Fibroblast of villous mesenchyme (primary cell): ENCODE measurements at regions not wholly inside any gene's neighbourhood (a gene's known extent, or its start where the extent isn't known, plus 50 kb on each side); places are given as distances from the start of the nearest gene placed in this dataset.

Experiments used
- DNase-seq: peaks from one replicate; pipeline ENCODE4 v3.0.0-alpha.2; 2010; ENCODE audit warnings: low read depth
- H3K4me3 ChIP-seq: 2 replicates; pipeline ENCODE4 v1.5.1; 2011; ENCODE audit warnings: low read depth, mild to moderate bottlenecking, low read length
- TF ChIP-seq, protein P1 (sequence below): IDR thresholded peaks from 2 replicates; pipeline ENCODE4 v1.5.1; 2012; ENCODE audit warnings: low read depth, mild to moderate bottlenecking, low read length; ENCODE audit not compliant: insufficient read depth

DNA sequence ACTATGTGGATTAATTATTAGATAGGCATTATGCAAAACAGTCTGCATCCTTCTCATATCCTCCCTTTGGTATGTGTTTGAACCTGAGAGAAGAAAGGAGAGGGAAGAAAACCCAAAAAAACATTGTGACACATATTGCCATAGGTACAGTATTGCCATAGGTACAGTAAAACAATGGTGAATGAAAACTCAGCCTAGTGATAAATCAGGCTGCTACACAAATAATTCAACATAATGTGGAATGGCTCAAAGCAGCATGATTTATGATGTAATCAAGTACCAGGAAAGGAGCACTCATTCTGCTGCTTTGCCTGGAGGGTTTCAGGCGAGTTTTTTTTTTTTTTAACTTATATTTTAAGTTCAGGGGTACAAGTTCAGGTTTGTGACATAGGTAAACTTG lies 213.9 kb upstream of the LYPLAL1 start:
- TF ChIP-seq, protein P1, sequence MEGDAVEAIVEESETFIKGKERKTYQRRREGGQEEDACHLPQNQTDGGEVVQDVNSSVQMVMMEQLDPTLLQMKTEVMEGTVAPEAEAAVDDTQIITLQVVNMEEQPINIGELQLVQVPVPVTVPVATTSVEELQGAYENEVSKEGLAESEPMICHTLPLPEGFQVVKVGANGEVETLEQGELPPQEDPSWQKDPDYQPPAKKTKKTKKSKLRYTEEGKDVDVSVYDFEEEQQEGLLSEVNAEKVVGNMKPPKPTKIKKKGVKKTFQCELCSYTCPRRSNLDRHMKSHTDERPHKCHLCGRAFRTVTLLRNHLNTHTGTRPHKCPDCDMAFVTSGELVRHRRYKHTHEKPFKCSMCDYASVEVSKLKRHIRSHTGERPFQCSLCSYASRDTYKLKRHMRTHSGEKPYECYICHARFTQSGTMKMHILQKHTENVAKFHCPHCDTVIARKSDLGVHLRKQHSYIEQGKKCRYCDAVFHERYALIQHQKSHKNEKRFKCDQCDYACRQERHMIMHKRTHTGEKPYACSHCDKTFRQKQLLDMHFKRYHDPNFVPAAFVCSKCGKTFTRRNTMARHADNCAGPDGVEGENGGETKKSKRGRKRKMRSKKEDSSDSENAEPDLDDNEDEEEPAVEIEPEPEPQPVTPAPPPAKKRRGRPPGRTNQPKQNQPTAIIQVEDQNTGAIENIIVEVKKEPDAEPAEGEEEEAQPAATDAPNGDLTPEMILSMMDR = no peak
- no peak overlapping the region for H3K4me3 ChIP-seq
- no peak for DNase-seq

DNA sequence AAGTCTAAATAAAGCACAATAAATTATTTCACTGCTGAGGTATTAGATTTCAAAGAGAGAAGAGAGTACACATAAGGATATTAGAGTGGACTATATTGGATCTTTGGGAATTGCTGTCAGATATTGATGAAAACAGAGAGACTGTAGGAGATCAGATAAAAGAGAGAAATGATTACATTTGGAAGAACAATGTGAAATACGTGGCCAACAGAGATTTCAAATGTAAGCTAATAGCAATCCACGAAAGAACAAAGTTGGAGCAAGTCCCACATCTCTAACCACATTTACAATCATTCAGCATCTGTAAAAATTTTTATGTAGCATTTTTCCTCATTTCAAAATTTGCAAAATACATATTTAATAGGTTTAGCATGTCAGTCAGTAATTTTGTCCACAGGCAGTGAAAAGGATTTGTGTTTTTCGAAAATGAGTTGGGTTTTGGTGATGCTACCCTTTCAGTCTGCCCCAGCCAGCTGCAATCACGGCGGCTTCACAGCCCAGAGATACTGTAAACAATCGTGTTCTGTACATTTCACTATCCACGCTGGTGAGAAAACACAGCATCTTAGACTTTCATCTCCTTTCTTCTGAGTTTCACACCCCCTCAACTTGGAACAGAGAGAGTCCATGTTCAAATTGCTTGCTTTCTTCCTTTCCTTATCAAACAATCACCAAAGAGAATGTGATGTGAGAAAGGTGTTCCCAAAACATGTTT lies 209.1 kb upstream of the LYPLAL1 start:
- no peak for DNase-seq
- TF ChIP-seq, protein P1 = no peak
- no peak overlapping the region for H3K4me3 ChIP-seq

- TF ChIP-seq, protein P1 = no peak
- no peak overlapping the region for H3K4me3 ChIP-seq
- no peak for DNase-seq
These were observed 207.9 kb upstream of the LYPLAL1 start for GRCh38 chr1:218965821-218966220.

DNA sequence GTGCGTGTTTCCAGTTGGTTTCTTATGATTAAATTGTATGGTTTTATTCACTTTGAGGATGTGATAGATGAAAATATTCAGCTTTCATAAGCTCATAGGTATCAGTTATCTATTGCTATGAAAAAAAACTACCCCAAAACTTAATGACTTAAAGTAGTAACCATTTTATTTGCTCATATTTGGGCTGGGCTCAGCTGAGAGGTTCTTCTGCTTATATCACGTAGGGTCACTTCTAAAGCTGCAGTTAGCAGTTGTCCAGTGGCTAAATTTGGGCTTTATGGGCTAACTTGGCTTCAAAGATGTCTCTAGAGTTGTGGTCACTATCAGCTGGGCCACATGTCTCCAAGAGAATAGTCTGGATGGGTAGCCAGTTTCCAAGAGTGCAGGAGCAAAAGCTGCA lies 206.4 kb upstream of the LYPLAL1 start:
- TF ChIP-seq, protein P1 = no peak
- no peak overlapping the region for H3K4me3 ChIP-seq
- DNase-seq = no peak

DNA sequence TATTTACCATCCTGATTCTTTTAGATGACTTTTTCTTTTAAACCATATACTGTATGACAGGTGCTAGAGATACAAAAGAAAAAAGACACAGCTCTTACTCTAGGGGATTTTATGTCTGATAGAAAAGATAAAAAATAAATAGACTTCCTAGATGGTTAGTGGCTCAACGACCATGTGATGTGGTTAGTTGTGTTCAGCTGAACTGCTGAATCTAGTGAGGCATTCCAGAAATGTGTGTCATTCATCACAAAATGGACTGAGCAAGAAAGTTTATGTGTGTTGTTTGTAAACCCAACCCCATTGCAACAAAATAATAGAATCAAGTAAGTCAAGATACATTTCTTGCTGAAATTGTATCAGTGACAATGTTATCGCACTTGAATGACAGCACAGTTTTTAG lies 205.8 kb upstream of the LYPLAL1 start:
- TF ChIP-seq, protein P1 = no peak
- no peak overlapping the region for H3K4me3 ChIP-seq
- peak; percentile 72 for DNase-seq

DNA sequence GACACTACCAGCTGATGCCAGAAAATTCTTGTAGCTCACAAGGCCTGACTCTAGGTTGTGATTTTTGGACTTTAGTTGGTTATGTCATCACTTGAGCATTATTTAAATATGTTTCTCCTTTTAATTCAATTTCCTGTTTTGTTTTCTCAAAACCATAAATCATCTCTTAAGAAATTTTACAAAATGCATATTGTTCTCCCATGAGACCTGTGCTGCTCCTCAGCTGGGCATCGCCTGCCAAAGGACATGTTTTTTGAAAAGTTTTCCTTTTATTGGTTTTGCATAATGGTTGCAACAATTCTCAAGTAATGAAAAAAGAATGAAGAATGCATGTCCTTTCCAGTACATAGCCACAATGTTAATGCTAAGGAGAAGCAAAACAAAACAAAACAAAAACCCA lies 204.7 kb upstream of the LYPLAL1 start:
- no peak for DNase-seq
- TF ChIP-seq, protein P1 = no peak
- H3K4me3 ChIP-seq = no peak overlapping the region
